ENCODE measurements at regions not wholly inside any gene's neighbourhood (a gene's known extent, or its start where the extent isn't known, plus 50 kb on each side); places are given as distances from the start of the nearest gene placed in this dataset.

- no peak for TF ChIP-seq CTCF (tag by site-specific recombination; IDR thresholded peaks at IDR 0.05)
- TF ChIP-seq TRIM28 (IDR thresholded peaks at IDR 0.05; ENCODE audit: borderline replicate concordance, low read length) = no peak
- no peak for TF ChIP-seq ZNF311 (tag by site-specific recombination; IDR thresholded peaks at IDR 0.05; ENCODE audit: borderline replicate concordance)
- TF ChIP-seq ZNF26 (tag by site-specific recombination; IDR thresholded peaks at IDR 0.05) = no peak
- TF ChIP-seq YY1 (tag by site-specific recombination; IDR thresholded peaks at IDR 0.05) = no peak
- no peak for TF ChIP-seq ZNF23 (tag by site-specific recombination; IDR thresholded peaks at IDR 0.05; ENCODE audit: borderline replicate concordance)
- no peak for TF ChIP-seq ZBTB1 (tag by site-specific recombination; IDR thresholded peaks at IDR 0.05)
Measured at GRCh38 chr6:126718600-126719327, 378.8 kb downstream of the CENPW start.

Data from HEK293 (cell line).